Naive thymus-derived CD4-positive, alpha-beta T cell (primary cell): ENCODE measurements at regions not wholly inside any gene's neighbourhood (a gene's known extent, or its start where the extent isn't known, plus 50 kb on each side); places are given as distances from the start of the nearest gene placed in this dataset.

Experiments
- ATAC-seq: fragments of 150-1000 bp; cut with Tn5 transposase; 2 replicates; pipeline ENCODE4 v1.10.0; 2021; ENCODE audit warnings: mild to moderate bottlenecking, moderate library complexity
- CTCF ChIA-PET: fragments of 350-600 bp; sonication (Branson Sonifier 250); formaldehyde crosslinking; loops from one replicate; lab custom pipeline; 2021; ENCODE audit warnings: antibody characterized with exemption; lab: Charles Lee
- POLR2A ChIA-PET: fragments of 350-600 bp; sonication (Branson Sonifier 250); formaldehyde crosslinking; loops from one replicate; lab custom pipeline; 2021; ENCODE audit warnings: antibody characterized with exemption, inconsistent platforms; lab: Charles Lee
- DNase-seq, 9 donors: peaks; one replicate each; pipeline versions ENCODE4 v3.0.0 to v3.0.0-alpha.2; 2020 to 2022; ENCODE audit warnings: mixed read lengths in 1 of 9
- H3K27ac ChIP-seq: one replicate; pipeline ENCODE4 v1.7.0; 2013; ENCODE audit warnings: mild to moderate bottlenecking, low read depth, low read length, moderate library complexity
- H3K27me3 ChIP-seq, 2 donors: one replicate each; pipeline ENCODE4 v1.7.0; 2013; ENCODE audit warnings: low read length in 2 of 2, mild to moderate bottlenecking in 2 of 2, moderate library complexity in 2 of 2; ENCODE audit not compliant: control insufficient read depth in 2 of 2, insufficient read depth in 2 of 2
- H3K36me3 ChIP-seq, 3 experiments: 1 replicate in 2 of 3; 2 replicates in 1 of 3; pipeline ENCODE4 v1.7.0; 2013; ENCODE audit warnings: low read length in 3 of 3, mild to moderate bottlenecking in 3 of 3, moderate library complexity in 1 of 3; ENCODE audit not compliant: insufficient read depth in 3 of 3, control insufficient read depth in 2 of 3
- H3K4me1 ChIP-seq, 2 donors: one replicate each; pipeline ENCODE4 v1.7.0; 2013; ENCODE audit warnings: low read length in 2 of 2, mild to moderate bottlenecking in 2 of 2, moderate library complexity in 1 of 2; ENCODE audit not compliant: control insufficient read depth in 2 of 2, insufficient read depth in 2 of 2
- H3K4me3 ChIP-seq: 2 replicates; pipeline ENCODE4 v1.7.0; 2013; ENCODE audit warnings: mild to moderate bottlenecking, low read length
- H3K9me3 ChIP-seq, 3 experiments: 1 replicate in 2 of 3; 2 replicates in 1 of 3; pipeline ENCODE4 v1.7.0; 2013; ENCODE audit warnings: low read length in 3 of 3; ENCODE audit not compliant: control insufficient read depth in 2 of 3
- H3K27ac Mint-ChIP-seq, 9 donors: one replicate each; pipeline ENCODE4 v1.8.0; 2020 to 2022; ENCODE audit warnings: mixed read lengths in 9 of 9, mild to moderate bottlenecking in 8 of 9, moderate library complexity in 5 of 9, inconsistent platforms in 2 of 9
- H3K27me3 Mint-ChIP-seq, 5 donors: one replicate each; pipeline ENCODE4 v1.8.0; 2021 to 2022; ENCODE audit warnings: mixed read lengths in 5 of 5, mild to moderate bottlenecking in 1 of 5
- H3K36me3 Mint-ChIP-seq, 5 donors: one replicate each; pipeline ENCODE4 v1.8.0; 2020 to 2022; ENCODE audit warnings: mixed read lengths in 5 of 5, mild to moderate bottlenecking in 3 of 5, inconsistent platforms in 1 of 5
- H3K4me1 Mint-ChIP-seq, 7 donors: one replicate each; pipeline ENCODE4 v1.8.0; 2020 to 2022; ENCODE audit warnings: mixed read lengths in 7 of 7, mild to moderate bottlenecking in 3 of 7, inconsistent platforms in 1 of 7
- H3K4me3 Mint-ChIP-seq, 10 donors: one replicate each; pipeline ENCODE4 v1.8.0; 2020 to 2022; ENCODE audit warnings: mild to moderate bottlenecking in 10 of 10, mixed read lengths in 10 of 10, moderate library complexity in 6 of 10, inconsistent platforms in 2 of 10
- H3K9me3 Mint-ChIP-seq, 11 donors: one replicate each; pipeline ENCODE4 v1.8.0; 2020 to 2022; ENCODE audit warnings: mixed read lengths in 11 of 11, mild to moderate bottlenecking in 4 of 11, inconsistent platforms in 1 of 11, moderate library complexity in 1 of 11
- intact Hi-C, 2 donors: fragments of 100-400 bp; cut with micrococcal nuclease; formaldehyde crosslinking; loops; one replicate each; pipeline ENCODE4 v1.15.1; 2023

DNA sequence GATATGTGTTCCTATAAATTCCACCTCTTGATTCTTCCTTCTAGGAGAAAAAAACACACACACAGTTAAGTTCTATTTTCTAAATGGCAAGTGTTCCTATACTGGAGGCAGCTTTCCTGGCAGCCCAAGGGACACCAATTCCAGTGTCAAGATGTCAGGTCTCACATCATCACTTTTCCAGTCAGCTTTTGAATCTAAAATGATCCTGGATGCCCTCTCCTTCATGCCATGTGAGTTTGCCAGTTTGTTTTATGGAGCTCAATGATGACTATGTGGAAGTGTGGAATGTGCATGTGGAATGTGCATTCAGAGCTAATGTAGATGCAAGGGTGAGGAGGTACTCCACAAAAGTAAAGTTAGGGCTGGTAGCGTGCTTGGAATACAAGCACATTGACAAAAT lies 269.3 kb upstream of the NMUR2 start:
- CTCF ChIA-PET: no interaction called here

DNA sequence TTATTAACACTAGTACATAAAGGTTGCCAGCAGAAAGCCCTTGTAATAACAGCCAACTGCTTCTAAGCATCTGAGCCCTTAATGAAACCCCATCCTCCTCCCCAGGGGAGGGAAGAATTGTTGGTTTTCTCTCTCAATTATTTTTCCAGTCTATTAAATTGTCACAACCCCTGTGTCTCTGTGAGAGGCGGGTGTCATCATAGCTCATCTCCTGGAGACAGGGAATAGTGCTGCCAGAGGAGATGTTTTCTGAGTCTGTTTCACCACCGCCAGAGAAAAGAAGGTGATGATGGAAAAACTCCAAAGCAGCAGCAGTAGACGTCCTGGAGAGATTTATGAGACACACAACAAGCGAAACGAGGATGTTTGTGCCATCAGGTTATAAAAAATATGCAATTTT lies 271.1 kb upstream of the NMUR2 start:
- Mint-ChIP-seq H3K27ac (no peak overlapping the region), H3K9me3 (peaks cover 0 to 6% (median 0%) of the 10 kb centered on the region in 11 donors), H3K36me3 (no peaks in the 10 kb centered on the region), H3K27me3 (no peaks in the 10 kb centered on the region), H3K4me1 (no peaks in the 10 kb centered on the region), H3K4me3 (no peak overlapping the region)
- Histone ChIP-seq H3K36me3 (no peaks in the 10 kb centered on the region), H3K4me1 (no peaks in the 10 kb centered on the region), H3K27ac (no peak overlapping the region), H3K4me3 (no peak overlapping the region), H3K27me3 (no peaks in the 10 kb centered on the region), H3K9me3 (no peaks in the 10 kb centered on the region)
- intact Hi-C loops: no loop called here
- ATAC-seq (no peak), DNase-seq (no peak)
- ChIA-PET CTCF (no interaction called here), POLR2A (no interaction called here)

More for the DNA sequence above, 269.3 kb upstream of the NMUR2 start:
- ATAC-seq (no peak), DNase-seq (no peak)
- peaks cover 0 to 5% (median 0%) of the 10 kb centered on the region in 11 donors for H3K9me3 Mint-ChIP-seq
- Histone ChIP-seq H3K4me1 (no peaks in the 10 kb centered on the region), H3K36me3 (no peaks in the 10 kb centered on the region), H3K27ac (no peak overlapping the region), H3K9me3 (no peaks in the 10 kb centered on the region), H3K4me3 (no peak overlapping the region), H3K27me3 (no peaks in the 10 kb centered on the region)
- intact Hi-C loops: no loop called here
- H3K4me3 Mint-ChIP-seq: no peak overlapping the region
- H3K27me3 Mint-ChIP-seq: no peaks in the 10 kb centered on the region
- H3K4me1 Mint-ChIP-seq: no peaks in the 10 kb centered on the region
- POLR2A ChIA-PET: no interaction called here
- no peaks in the 10 kb centered on the region for H3K36me3 Mint-ChIP-seq
- H3K27ac Mint-ChIP-seq: no peak overlapping the region

DNA sequence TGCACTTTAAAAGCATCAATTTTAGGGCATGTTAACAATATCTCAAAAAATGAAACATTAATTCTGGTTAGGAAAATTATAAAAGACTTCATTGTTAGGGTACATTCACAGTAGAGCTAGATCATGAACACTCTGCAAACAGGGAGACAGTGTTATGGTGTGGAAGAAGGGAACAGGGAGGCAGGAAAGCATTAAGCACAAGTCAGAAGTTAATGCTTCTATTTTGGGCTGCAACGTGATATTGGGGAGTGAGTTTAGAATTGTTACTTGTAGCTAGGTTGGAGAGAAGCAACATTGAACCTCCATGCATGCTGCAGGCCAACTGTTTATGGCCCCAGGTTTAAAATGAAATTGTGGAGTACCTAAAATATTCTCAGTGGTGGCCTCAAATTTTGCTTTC lies 278.1 kb upstream of the NMUR2 start:
- no peaks in the 10 kb centered on the region for H3K36me3 Mint-ChIP-seq
- Histone ChIP-seq H3K9me3 (peaks cover 0 to 9% (median 0%) of the 10 kb centered on the region in 3 experiments), H3K4me3 (no peak overlapping the region), H3K27ac (no peak overlapping the region), H3K27me3 (no peaks in the 10 kb centered on the region), H3K4me1 (no peaks in the 10 kb centered on the region), H3K36me3 (no peaks in the 10 kb centered on the region)
- H3K9me3 Mint-ChIP-seq: peaks cover 0 to 44% (median 19%) of the 10 kb centered on the region in 11 donors
- DNase-seq (no peak), ATAC-seq (no peak)
- H3K4me3 Mint-ChIP-seq: no peak overlapping the region
- peaks cover 0 to 1% (median 0%) of the 10 kb centered on the region in 7 donors for H3K4me1 Mint-ChIP-seq
- POLR2A ChIA-PET: no interaction called here
- intact Hi-C loops: no loop called here
- no peaks in the 10 kb centered on the region for H3K27me3 Mint-ChIP-seq
- CTCF ChIA-PET: no interaction called here
- H3K27ac Mint-ChIP-seq: no peak overlapping the region

DNA sequence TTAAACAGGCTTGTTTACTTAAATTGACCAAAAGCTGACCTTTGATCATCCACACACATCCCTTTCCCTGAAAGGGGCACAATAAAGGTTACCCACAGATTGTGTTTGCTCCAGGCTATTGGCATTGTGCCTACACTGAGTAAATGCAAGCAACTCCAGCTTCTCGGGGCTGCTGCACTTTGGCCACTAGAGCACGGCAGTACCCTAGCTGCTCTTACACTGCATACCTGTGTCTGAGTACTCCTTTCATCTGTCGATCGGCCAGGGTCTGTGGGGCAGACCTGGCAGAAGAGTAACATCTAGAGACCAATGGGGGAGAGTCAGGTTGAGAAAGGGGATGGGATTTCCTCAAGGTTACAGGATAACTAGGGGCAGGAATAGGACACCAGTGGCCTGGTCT lies 281.9 kb upstream of the NMUR2 start:
- CTCF ChIA-PET: no interaction called here
- ATAC-seq: no peak
- no peaks in the 10 kb centered on the region for H3K36me3 Mint-ChIP-seq
- H3K27me3 Mint-ChIP-seq: no peaks in the 10 kb centered on the region
- H3K4me1 ChIP-seq: no peaks in the 10 kb centered on the region
- POLR2A ChIA-PET: no interaction called here
- H3K36me3 ChIP-seq: no peaks in the 10 kb centered on the region
- no peak overlapping the region for H3K4me3 ChIP-seq
- H3K27ac ChIP-seq: no peak overlapping the region
- peaks cover 0 to 31% (median 12%) of the 10 kb centered on the region in 11 donors for H3K9me3 Mint-ChIP-seq
- no peaks in the 10 kb centered on the region for H3K27me3 ChIP-seq
- peaks cover 0 to 1% (median 0%) of the 10 kb centered on the region in 7 donors for H3K4me1 Mint-ChIP-seq
- peaks cover 0 to 9% (median 0%) of the 10 kb centered on the region in 3 experiments for H3K9me3 ChIP-seq
- H3K4me3 Mint-ChIP-seq: no peak overlapping the region
- no peak for DNase-seq
- intact Hi-C loops: no loop called here
- H3K27ac Mint-ChIP-seq: no peak overlapping the region

DNA sequence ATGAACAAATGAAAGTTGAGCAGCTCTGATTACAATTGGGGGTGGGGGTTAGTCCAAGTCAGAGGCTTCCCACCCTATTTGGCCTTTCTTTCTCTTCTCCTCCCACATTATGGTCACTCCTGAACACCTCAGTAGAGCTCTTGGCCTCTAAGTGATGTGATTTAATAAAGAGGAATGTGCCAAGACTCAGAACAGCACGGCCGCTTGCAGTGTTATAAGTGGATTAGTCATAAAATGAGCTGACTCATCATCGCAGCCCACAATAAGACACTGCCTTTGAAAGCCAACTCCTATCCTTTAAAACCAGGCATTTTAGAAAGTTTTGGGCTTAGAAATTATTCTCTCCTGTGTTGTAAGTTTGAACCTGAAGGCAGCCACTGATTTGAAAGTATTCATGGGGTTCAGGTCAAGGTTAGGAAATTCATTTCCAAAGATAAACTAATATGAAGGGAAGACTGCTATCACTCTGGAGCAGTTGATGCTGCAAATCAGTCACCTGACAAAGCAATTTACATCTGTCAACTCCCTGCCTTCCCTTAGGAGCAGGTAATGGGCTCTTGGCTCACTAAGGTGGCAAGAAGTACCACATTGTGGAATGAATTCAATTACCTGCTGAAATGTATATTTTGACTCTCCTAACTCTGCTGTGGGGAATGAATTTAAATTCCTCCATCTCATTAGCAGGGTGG lies 283.6 kb upstream of the NMUR2 start:
- Mint-ChIP-seq H3K36me3 (no peaks in the 10 kb centered on the region), H3K27ac (no peak overlapping the region), H3K27me3 (no peaks in the 10 kb centered on the region), H3K4me1 (peaks cover 0 to 1% (median 0%) of the 10 kb centered on the region in 7 donors), H3K9me3 (peaks cover 4 to 26% (median 12%) of the 10 kb centered on the region in 11 donors), H3K4me3 (no peak overlapping the region)
- peaks cover 0 to 9% (median 0%) of the 10 kb centered on the region in 3 experiments for H3K9me3 ChIP-seq
- H3K36me3 ChIP-seq: no peaks in the 10 kb centered on the region
- no peak overlapping the region for H3K27ac ChIP-seq
- no peaks in the 10 kb centered on the region for H3K27me3 ChIP-seq
- no peak overlapping the region for H3K4me3 ChIP-seq
- H3K4me1 ChIP-seq: no peaks in the 10 kb centered on the region
- CTCF ChIA-PET: interaction anchor here (0.6 kb wide), 1 partner anchor 1407 kb away, joined by 4 read pairs; no protein-coding TSS in a partner anchor
- intact Hi-C loops: no loop called here
- POLR2A ChIA-PET: no interaction called here
- no peak for DNase-seq
- no peak for ATAC-seq

DNA sequence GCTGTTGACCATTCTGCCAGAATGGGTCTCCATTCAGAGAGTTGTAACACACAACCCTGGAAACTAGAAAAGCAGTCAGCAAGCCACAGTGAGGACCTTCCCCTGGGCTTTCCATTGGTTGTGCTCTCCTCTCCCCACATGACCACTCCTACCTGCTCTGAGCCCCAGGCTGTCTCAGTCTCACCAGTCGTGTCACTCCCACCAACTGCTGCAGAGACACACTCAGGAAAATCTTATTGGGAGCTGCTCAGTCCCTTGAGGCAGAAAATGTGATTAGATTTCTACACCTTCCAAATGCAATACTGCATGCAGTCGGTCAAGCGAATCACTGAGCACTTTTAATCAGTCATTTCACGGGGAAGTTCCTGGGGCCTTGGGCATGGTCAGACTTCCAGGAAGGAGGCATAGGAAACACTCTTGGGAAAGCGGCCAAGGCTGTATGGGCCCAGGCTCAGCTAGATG lies 284.2 kb upstream of the NMUR2 start:
- ChIA-PET CTCF (no interaction called here), POLR2A (no interaction called here)
- no peak overlapping the region for H3K4me3 ChIP-seq
- H3K4me1 ChIP-seq: no peaks in the 10 kb centered on the region
- no peaks in the 10 kb centered on the region for H3K27me3 Mint-ChIP-seq
- intact Hi-C loops: no loop called here
- H3K4me1 Mint-ChIP-seq: peaks cover 0 to 1% (median 0%) of the 10 kb centered on the region in 7 donors
- H3K9me3 Mint-ChIP-seq: peaks cover 4 to 26% (median 12%) of the 10 kb centered on the region in 11 donors
- H3K36me3 Mint-ChIP-seq: no peaks in the 10 kb centered on the region
- H3K36me3 ChIP-seq: no peaks in the 10 kb centered on the region
- ATAC-seq (no peak), DNase-seq (no peak)
- no peak overlapping the region for H3K27ac Mint-ChIP-seq
- no peak overlapping the region for H3K4me3 Mint-ChIP-seq
- H3K27ac ChIP-seq: no peak overlapping the region
- no peaks in the 10 kb centered on the region for H3K27me3 ChIP-seq
- H3K9me3 ChIP-seq: peaks cover 0 to 9% (median 0%) of the 10 kb centered on the region in 3 experiments

DNA sequence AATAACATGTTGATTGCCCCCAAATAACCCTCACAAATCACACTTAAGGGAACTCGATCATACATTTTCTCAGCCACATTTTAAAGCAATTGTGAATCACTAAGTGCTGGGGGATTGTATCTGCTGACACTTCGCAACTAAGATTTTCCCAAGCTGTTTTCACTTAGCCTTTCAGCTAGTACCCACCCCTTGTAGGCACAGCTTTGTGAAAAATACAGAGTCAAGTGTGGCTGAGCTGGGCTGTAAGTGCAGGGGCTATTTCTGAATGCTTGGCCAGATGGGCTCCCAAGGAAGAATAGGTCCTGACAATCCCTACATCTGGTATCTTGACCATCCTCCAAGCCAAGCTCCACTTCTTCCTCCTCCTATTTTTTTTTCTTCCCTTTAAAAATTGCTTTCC lies 289.2 kb upstream of the NMUR2 start:
- H3K4me3 ChIP-seq: no peak overlapping the region
- H3K27me3 ChIP-seq: no peaks in the 10 kb centered on the region
- Mint-ChIP-seq H3K36me3 (no peaks in the 10 kb centered on the region), H3K4me3 (no peak overlapping the region), H3K9me3 (peaks cover 0 to 17% (median 5%) of the 10 kb centered on the region in 11 donors), H3K27me3 (no peaks in the 10 kb centered on the region), H3K4me1 (no peaks in the 10 kb centered on the region), H3K27ac (no peak overlapping the region)
- POLR2A ChIA-PET: no interaction called here
- H3K4me1 ChIP-seq: no peaks in the 10 kb centered on the region
- intact Hi-C loops: no loop called here
- H3K9me3 ChIP-seq: no peaks in the 10 kb centered on the region
- DNase-seq: no peak
- H3K36me3 ChIP-seq: no peaks in the 10 kb centered on the region
- no peak overlapping the region for H3K27ac ChIP-seq
- no peak for ATAC-seq
- CTCF ChIA-PET: no interaction called here
